Endothelial cell (in vitro differentiated cells): ENCODE measurements at regions not wholly inside any gene's neighbourhood (a gene's known extent, or its start where the extent isn't known, plus 50 kb on each side); places are given as distances from the start of the nearest gene placed in this dataset.

Experiments used
- DNase-seq: peaks from one replicate; pipeline ENCODE4 v3.0.0; 2021; ENCODE audit warnings: low spot score
- H3K27ac Mint-ChIP-seq: one replicate; pipeline ENCODE4 v1.8.0; 2021; ENCODE audit warnings: mixed read lengths, inconsistent platforms; ENCODE audit not compliant: unreplicated experiment
- H3K27me3 Mint-ChIP-seq: one replicate; pipeline ENCODE4 v1.8.0; 2021; ENCODE audit warnings: mild to moderate bottlenecking, moderate library complexity, mixed read lengths, inconsistent platforms; ENCODE audit not compliant: unreplicated experiment
- H3K36me3 Mint-ChIP-seq: one replicate; pipeline ENCODE4 v1.8.0; 2021; ENCODE audit warnings: mild to moderate bottlenecking, low read depth, mixed read lengths, inconsistent platforms; ENCODE audit not compliant: unreplicated experiment
- H3K4me1 Mint-ChIP-seq: one replicate; pipeline ENCODE4 v1.8.0; 2021; ENCODE audit warnings: mild to moderate bottlenecking, mixed read lengths, inconsistent platforms; ENCODE audit not compliant: unreplicated experiment
- H3K4me3 Mint-ChIP-seq: one replicate; pipeline ENCODE4 v1.8.0; 2021; ENCODE audit warnings: mild to moderate bottlenecking, mixed read lengths, inconsistent platforms; ENCODE audit not compliant: unreplicated experiment
- H3K9me3 Mint-ChIP-seq: one replicate; pipeline ENCODE4 v1.8.0; 2021; ENCODE audit warnings: mixed read lengths, inconsistent platforms; ENCODE audit not compliant: unreplicated experiment
- TF ChIP-seq, protein P1 (sequence below): fragments of 200-600 bp; sonication (generic); IDR thresholded peaks from one replicate; pipeline ENCODE4 v1.5.0; 2021; ENCODE audit warnings: antibody characterized with exemption; ENCODE audit not compliant: unreplicated experiment

DNA sequence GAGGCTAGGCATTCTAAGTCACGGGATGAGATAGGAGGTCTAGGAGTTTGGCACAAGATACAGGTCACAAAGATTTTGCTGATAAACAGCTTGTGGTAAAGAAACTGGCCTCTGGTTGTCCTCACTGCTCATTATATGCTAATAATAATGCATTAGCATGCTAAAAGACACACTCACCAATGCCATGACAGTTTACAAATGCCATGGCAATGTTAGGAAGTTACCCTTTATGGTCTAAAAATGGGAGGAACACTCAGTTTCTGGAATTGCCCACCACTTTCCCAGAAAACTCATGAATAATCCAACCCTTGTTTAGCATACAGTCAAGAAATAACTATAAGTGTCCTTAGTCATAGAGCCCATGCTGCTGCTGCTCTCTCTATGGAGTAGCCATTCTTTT is 286.9 kb downstream of the ZNF674 start:
- H3K36me3 Mint-ChIP-seq, result no peaks in the 10 kb centered on the region
- no peak for DNase-seq
- peaks cover 3% of the 10 kb centered on the region for H3K4me1 Mint-ChIP-seq
- no peaks in the 10 kb centered on the region for H3K9me3 Mint-ChIP-seq
- H3K27ac Mint-ChIP-seq, result no peak overlapping the region
- H3K4me3 Mint-ChIP-seq, result no peak overlapping the region
- TF ChIP-seq, protein P1, sequence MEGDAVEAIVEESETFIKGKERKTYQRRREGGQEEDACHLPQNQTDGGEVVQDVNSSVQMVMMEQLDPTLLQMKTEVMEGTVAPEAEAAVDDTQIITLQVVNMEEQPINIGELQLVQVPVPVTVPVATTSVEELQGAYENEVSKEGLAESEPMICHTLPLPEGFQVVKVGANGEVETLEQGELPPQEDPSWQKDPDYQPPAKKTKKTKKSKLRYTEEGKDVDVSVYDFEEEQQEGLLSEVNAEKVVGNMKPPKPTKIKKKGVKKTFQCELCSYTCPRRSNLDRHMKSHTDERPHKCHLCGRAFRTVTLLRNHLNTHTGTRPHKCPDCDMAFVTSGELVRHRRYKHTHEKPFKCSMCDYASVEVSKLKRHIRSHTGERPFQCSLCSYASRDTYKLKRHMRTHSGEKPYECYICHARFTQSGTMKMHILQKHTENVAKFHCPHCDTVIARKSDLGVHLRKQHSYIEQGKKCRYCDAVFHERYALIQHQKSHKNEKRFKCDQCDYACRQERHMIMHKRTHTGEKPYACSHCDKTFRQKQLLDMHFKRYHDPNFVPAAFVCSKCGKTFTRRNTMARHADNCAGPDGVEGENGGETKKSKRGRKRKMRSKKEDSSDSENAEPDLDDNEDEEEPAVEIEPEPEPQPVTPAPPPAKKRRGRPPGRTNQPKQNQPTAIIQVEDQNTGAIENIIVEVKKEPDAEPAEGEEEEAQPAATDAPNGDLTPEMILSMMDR, result no peak
- H3K27me3 Mint-ChIP-seq, result peaks cover 2% of the 10 kb centered on the region

DNA sequence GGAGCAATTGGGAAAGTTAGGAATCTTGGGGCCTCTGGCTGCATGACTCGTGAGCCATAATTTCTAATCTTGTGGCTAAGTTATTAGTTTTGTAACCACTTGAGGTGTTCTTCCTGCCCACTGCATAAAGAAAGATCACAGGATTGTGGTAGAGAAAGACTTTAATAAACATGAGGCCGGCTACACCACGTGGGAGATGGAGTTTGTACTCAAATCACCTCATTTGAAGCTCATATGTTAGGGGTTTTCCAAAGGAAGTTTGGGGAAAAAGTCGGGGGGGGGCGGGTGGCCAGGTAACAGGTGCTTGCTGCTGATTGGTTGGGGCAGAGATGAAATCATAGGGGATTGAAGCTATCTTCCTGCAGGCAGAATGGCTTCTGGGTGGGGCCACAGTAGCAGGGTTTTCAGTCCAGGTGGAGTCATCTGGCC is 287.8 kb downstream of the ZNF674 start:
- TF ChIP-seq, protein P1, result no peak
- Mint-ChIP-seq H3K27ac (no peak overlapping the region), H3K4me3 (no peak overlapping the region), H3K27me3 (peaks cover 2% of the 10 kb centered on the region), H3K4me1 (peaks cover 3% of the 10 kb centered on the region), H3K9me3 (no peaks in the 10 kb centered on the region), H3K36me3 (no peaks in the 10 kb centered on the region)
- no peak for DNase-seq

DNA sequence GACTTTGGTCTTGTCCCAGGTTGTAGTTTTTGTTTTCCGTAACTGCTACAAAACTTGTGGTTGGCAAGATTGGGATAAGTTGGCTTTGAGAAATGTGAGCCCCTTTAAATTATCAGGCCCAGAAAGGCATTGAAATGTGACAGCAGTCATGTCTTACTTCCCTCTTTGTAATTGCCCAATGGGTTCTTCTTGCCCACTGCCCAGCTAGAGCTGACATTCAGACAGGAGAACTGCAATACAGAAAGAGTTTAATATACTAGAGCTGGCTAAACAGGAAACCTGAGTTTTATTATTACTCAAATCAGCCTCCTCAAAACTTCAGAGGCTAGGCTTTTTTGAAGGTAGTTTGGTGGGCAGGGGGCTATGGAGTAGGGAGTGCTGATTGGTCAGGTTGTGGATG is 288.3 kb downstream of the ZNF674 start:
- Mint-ChIP-seq H3K9me3 (no peaks in the 10 kb centered on the region), H3K27me3 (peaks cover 5% of the 10 kb centered on the region), H3K36me3 (no peaks in the 10 kb centered on the region), H3K27ac (no peak overlapping the region), H3K4me1 (peaks cover 3% of the 10 kb centered on the region), H3K4me3 (no peak overlapping the region)
- no peak for DNase-seq
- TF ChIP-seq, protein P1, result no peak

DNA sequence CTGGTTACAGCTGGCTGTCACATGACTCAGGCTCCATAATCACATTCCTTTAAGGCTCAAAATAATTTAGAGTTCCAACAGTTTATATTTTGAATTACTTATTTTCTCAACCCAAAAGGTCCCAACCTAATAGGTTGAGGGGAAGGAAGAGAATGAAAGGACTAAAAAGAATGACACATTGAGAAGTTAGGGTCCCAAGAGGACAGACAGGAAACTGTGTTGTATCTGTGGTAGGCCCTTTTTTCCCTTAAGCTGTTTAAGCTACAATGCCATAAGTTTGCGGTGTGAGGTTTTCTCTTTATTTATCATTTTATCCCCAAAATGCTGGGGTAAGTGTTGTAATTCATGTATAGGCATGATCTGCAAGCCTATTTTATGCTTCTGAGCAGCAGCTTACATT is 290.2 kb downstream of the ZNF674 start:
- Mint-ChIP-seq H3K4me3 (no peak overlapping the region), H3K27me3 (peaks cover 5% of the 10 kb centered on the region), H3K36me3 (no peaks in the 10 kb centered on the region), H3K27ac (no peak overlapping the region), H3K9me3 (no peaks in the 10 kb centered on the region), H3K4me1 (peaks cover 3% of the 10 kb centered on the region)
- TF ChIP-seq, protein P1, result no peak
- DNase-seq, result no peak

DNA sequence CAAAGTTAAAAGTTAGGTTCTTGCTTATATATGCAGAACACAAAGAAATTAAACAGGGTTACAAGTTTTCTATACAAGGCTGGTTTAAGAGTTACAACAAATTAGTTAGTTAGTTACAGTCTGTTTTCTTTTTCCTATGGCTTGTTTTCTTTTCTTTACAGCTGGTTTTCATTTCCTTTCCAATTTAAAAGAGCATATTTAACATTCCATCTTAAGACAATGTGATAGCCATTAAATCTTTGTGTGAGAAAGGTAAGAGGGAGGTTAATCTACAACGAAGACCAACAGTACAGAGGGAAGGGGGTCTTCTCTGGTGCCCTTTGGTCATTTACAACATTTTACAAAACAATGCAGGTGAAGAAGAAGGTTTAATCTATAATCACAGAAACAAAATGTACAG is 290.6 kb downstream of the ZNF674 start:
- no peak for DNase-seq
- TF ChIP-seq, protein P1, result no peak
- Mint-ChIP-seq H3K36me3 (no peaks in the 10 kb centered on the region), H3K27me3 (peaks cover 5% of the 10 kb centered on the region), H3K27ac (no peak overlapping the region), H3K4me3 (no peak overlapping the region), H3K4me1 (peaks cover 3% of the 10 kb centered on the region), H3K9me3 (no peaks in the 10 kb centered on the region)
